Left lung (tissue), 4 donors: ENCODE measurements at regions not wholly inside any gene's neighbourhood (a gene's known extent, or its start where the extent isn't known, plus 50 kb on each side); places are given as distances from the start of the nearest gene placed in this dataset.

Source experiments
- ATAC-seq: fragments of 200-7000 bp; cut with Tn5 transposase; one replicate; pipeline ENCODE4 v1.9.1; 2020; ENCODE audit warnings: moderate library complexity
- DNase-seq, 4 donors: peaks; one replicate each; pipeline ENCODE4 v3.0.0-alpha.2; 2013 to 2020
- H3K27ac ChIP-seq, 2 donors: fragments of 200-600 bp; sonication (generic) in 1 of 2; one replicate each; pipeline versions ENCODE4 v1.5.0 to v1.8.0; 2020 to 2021
- H3K27me3 ChIP-seq, 2 donors: fragments of 200-600 bp; sonication (generic) in 1 of 2; one replicate each; pipeline versions ENCODE4 v1.5.0 to v1.8.0; 2020 to 2021
- H3K36me3 ChIP-seq, 2 donors: fragments of 200-600 bp; sonication (generic) in 1 of 2; one replicate each; pipeline versions ENCODE4 v1.5.0 to v1.8.0; 2020 to 2021
- H3K4me1 ChIP-seq, 2 donors: fragments of 200-600 bp; one replicate each; pipeline ENCODE4 v1.8.0; 2021
- H3K4me3 ChIP-seq, 2 donors: fragments of 200-600 bp; sonication (generic) in 1 of 2; one replicate each; pipeline versions ENCODE4 v1.5.0 to v1.8.0; 2020 to 2021; ENCODE audit warnings: mild to moderate bottlenecking in 1 of 2
- H3K9me3 ChIP-seq, 2 donors: fragments of 200-600 bp; sonication (generic) in 1 of 2; one replicate each; pipeline versions ENCODE4 v1.5.0 to v1.8.0; 2020 to 2021
- CTCF ChIP-seq, 2 donors: fragments of 200-600 bp; sonication (generic) in 1 of 2; IDR thresholded peaks; one replicate each; pipeline versions ENCODE4 v1.5.0 to v1.8.0; 2021; ENCODE audit warnings: antibody characterized with exemption in 2 of 2
- intact Hi-C, 2 donors: fragments of 100-400 bp; cut with DNase I; formaldehyde crosslinking; loops; one replicate each; pipeline versions ENCODE4 v1.11.2 to v1.14.2; 2022
- donor health status: DM: no; HTN: yes; CAD: no.
- donor health status: DM: no; HTN: no; CAD: no.

DNA sequence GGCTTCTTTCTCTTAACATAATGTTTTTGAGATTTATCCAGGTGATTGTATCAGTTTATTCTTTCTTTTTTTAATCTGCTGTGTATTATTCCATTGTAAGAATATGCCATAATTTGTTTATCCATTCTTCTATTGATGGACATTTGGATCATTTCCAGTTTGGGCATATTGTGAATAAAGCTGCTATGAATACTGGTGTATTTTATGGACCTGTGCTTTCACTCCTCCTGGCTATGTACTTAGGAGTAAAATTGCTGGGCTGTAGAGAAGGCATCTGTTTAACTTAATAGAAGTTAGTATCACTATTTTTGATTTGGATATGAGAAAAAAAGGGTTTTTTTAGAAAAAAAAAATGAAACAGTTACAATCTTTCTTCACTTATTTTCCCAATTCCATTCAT lies 50.0 kb upstream of the FAM9C start:
- no peaks in the 10 kb centered on the region for H3K9me3 ChIP-seq
- DNase-seq = no peak
- no peak for TF ChIP-seq CTCF (IDR thresholded peaks at IDR 0.05)
- no peak overlapping the region for H3K4me3 ChIP-seq
- H3K36me3 ChIP-seq = no peaks in the 10 kb centered on the region
- peaks cover 0 to 45% of the 10 kb centered on the region in 2 donors for H3K4me1 ChIP-seq
- ATAC-seq = no peak
- H3K27ac ChIP-seq = peak overlapping the region in 1 of 2 donors; percentile 8
- H3K27me3 ChIP-seq = no peaks in the 10 kb centered on the region
- intact Hi-C loops = loop anchor here in 1 of 2 donors (10.0 kb wide), 1 partner anchor 120 kb away; the partner anchor contains the start of gene TMSB4X
